Hematopoietic multipotent progenitor cell treated with erythropoietin and hydrocortisone succinate and interleukin-3 and kit ligand, for 15 days (in vitro differentiated cells): ENCODE measurements at regions not wholly inside any gene's neighbourhood (a gene's known extent, or its start where the extent isn't known, plus 50 kb on each side); places are given as distances from the start of the nearest gene placed in this dataset.
"Not testable (repeated sequence)": the region's sequence is repeated elsewhere in the genome, so short reads cannot be mapped to it uniquely, and the experiment has no call there.

Experiments
- DNase-seq: peaks from one replicate; pipeline ENCODE4 v3.0.0-alpha.2; 2015; ENCODE audit warnings: low spot score

DNA sequence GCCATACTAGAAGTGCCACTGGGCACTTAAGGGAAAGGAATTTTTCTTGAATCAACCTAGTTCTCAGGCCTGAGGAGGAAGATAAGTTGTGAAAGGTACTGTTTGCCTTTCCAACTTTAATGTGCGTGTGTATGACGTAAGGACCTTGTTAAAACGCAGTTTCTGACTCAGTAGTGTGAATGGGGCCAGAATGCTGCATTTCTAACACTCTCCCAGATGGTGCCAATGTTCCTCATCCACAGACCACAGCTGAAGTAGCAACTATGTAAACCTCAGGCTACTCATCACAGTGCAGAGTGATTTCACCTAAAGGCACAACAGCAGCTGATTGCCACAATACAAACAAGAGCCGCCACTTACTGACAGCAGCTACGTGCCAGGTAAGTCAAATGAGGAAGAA is 103.6 kb downstream of the OTOL1 start:
- no peak for DNase-seq

- DNase-seq = no peak
These were observed 105.9 kb downstream of the OTOL1 start for GRCh38 chr3:161602475-161602874.

GRCh38 chr3:161602918-161603317 is 106.3 kb downstream of the OTOL1 start:
- no peak for DNase-seq

- no peak for DNase-seq
These were observed 110.4 kb downstream of the OTOL1 start for GRCh38 chr3:161607056-161607455.

DNA sequence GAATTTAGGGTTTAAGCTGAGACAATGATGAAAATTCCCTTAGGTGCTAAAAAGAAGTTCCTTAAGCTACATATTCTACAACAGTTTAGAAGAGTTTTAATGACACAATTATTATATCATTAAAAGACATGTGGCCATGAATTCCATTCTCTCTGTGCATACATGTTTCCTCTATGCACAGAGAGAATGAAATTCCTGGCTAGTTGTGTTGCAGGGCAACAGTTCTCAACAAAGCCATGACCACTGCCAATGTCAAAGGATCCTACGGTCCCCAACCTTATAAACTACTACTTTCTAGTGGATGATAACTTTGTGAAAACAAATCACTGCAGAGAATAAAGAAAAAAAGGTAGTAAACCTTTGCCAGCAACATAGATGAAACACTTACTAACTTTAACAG is 122.7 kb downstream of the OTOL1 start:
- no peak for DNase-seq

DNA sequence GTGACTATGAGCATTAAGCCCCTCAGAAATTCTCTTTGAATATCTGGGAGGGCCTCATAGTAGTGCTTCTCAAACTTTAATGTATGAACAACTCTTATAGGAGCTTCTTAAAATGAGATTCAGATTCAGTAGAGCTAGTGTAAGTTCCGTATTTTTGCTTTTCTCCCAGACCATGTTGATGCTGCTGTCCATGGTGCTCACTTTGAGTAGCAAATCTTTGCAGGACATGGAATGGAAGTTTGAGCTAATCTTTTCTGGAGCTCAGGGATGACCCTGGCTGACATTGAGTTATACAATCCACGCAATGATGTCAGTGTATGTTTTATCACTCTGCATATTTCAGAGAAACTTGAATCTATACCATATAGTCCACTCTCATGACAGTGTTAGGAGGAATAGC is 134.2 kb downstream of the OTOL1 start:
- no peak for DNase-seq

GRCh38 chr3:161631536-161631935 is 134.9 kb downstream of the OTOL1 start:
- no peak for DNase-seq

- no peak for DNase-seq
These were observed 141.0 kb downstream of the OTOL1 start for GRCh38 chr3:161637559-161637958.

GRCh38 chr3:161639095-161639494 is 142.5 kb downstream of the OTOL1 start:
- DNase-seq = not testable (repeated sequence)

DNA sequence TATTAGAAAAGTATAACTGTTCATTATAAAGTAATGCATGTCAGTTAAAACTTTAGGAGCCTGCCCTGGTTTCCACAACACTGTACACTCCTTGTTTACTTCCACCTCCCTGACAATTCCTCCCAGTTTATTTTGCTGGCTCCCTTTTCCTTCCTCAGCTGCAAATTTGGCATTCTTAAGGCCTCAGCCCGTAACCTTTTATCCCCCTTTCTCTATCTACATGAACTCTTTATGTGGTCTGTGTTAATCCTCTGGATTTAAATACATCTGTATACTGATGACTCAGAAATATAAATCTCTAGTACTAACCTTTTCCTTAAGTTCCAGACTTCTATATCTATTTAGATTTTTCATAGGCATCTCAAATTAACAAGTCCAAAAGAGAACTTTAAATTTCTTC is 143.6 kb downstream of the OTOL1 start:
- DNase-seq = no peak

GRCh38 chr3:161641287-161641686 is 144.7 kb downstream of the OTOL1 start:
- DNase-seq = no peak

- DNase-seq = no peak
These were observed 148.5 kb downstream of the OTOL1 start for GRCh38 chr3:161644891-161645635.

DNA sequence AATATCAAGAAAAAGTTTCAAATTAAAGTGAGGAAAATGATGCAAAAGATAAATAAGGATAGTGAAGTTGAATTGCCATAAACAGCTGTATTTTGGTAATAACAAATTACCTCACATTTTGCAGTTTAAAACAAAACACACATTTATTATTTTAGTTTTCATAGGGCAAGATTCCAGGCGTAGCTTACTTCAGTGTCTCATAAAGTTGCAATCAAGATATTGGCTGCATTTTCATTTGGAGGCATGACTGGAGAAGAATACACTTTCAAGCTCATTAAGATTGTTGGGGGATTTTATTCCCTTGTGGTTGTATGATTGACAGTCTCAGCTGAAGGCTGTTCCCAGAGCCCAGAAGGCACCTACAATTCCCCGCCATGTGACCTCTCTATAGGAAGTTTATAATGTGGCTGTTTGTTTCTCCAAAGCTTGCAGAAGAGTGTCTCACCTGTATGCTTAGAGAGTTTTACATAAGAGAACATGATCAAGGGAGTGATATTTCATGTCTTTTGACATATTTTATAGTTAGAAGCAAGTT is 151.4 kb downstream of the OTOL1 start:
- no peak for DNase-seq

- no peak for DNase-seq
These were observed 153.4 kb downstream of the OTOL1 start for GRCh38 chr3:161649900-161650484.

DNA sequence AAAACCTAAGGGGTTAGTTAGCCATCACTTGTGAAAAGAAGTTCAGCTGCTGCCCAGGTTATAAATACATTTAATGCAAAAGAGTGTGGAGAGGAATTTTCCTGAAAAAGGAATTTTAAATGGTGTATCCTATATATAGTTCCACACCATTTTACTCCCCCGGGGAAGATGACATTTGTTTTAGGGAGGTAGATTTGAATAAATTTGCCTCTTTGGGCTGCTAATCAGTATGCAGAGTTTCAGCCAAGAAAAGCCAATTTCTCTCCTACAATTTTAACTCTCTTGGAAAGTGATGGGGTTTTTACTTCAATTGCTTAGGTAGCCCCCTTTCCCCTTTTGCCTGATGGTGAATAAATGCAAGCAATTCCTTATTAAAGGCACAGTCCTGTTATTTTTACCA is 161.2 kb downstream of the OTOL1 start:
- no peak for DNase-seq

DNA sequence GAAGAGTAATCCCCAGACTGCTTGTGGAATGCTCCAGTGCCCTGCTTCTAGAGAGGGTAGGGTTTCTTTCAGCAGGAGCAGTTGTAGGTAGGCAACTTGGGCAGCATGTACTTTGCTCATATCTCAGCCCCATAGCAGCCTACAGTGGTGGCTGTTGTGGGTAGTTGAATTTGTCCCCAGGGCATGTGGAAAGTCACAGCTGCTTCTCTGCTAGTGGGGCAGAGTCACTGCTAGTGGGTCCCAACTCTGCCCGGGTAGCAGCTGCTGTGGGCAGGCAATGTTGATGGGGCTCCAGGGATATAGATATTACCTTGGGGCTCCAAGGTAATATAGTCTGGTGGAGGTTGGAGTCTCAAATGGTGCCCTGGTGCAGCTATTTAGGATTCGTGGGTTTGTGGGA is 174.5 kb downstream of the OTOL1 start:
- DNase-seq = no peak

GRCh38 chr3:161672478-161672877 is 175.9 kb downstream of the OTOL1 start:
- DNase-seq = no peak

DNA sequence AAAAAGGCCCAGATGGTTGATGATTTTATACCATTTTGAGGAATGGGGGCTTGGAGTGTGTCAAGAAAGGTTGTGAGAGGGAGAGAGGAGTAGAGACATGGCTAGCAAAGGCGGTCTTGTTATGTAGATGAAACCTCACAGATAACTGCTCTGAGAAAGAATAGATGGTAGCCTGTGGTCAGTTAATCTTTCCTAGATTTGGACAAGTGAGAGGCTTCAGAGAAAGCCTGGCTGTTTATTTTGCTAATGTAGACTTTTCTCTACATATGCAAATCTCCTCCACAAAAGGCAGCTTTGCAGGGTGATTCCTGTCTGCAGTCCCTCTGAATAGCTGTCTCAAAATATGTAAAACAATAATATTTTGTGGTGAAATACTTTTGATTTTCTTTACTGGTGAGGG is 177.3 kb downstream of the OTOL1 start:
- DNase-seq = no peak

DNA sequence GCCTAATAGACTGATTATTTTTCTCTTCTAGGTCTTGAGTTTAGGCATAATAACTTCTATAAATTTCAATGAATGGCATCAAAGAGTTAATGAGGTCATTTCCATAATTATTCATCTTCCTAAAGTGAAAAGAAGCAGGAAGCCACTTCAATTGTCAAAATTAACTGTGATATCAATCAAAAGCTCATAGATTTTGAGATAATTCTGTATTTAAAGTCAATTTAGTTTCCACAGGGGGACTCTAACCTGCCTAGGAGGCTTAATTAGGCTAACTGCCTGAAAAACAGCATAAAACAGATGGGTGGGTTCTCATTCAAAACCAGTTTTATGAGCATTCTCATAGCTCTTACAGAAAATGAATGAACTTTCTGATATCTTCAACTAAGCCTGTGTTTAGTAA is 177.8 kb downstream of the OTOL1 start:
- DNase-seq = no peak

GRCh38 chr3:161681831-161682230 is 185.2 kb downstream of the OTOL1 start:
- DNase-seq = not testable (repeated sequence)

- DNase-seq = no peak
These were observed 186.1 kb downstream of the OTOL1 start for GRCh38 chr3:161682715-161683114.

DNA sequence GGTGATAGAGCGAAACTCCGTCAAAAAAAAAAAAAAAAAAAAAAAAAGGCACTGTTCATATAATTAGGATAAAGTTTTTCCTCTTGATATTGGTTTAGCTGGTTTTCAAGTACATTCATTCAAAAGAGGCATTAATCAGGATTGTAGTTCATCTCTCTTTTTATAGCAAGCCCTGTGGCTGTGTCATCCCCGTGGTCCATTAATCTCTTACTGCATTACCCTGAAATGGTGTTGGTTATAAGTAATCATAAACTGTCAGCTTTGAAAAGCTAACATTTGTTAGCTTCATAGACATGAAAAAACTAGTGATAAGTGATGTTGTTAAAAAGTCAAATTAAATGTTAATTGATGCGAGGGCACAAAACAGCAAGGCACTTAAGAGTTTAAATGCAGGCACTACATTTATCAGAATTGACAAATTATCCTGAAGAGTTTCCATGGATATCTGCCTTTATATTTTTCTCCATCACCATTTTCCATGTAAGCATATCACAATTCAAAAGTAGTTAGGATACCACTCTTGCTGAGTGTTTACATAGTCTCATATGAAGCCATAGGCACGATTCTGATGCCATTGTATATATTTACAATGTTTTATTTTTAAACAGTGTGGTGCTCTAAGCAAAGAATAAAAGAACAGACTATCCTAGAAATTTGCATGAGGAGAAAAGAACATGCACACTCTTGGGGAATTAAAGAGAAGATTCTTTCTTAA is 193.1 kb downstream of the OTOL1 start:
- no peak for DNase-seq

DNA sequence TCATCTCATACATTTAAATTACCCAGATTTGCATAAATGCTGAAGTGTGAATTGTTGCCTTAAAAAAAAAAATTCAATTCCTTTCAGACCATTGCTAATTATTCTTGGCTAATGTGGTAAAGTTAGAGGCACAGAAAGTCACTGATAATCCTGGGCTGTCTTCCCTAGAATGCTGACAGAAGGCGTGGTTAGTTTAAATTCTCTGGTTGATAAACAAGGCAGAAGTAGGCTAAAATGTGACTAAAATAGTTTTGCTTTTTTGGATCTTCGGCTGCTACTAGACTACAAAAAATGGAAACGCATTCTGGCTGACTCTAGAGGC is 193.7 kb downstream of the OTOL1 start:
- no peak for DNase-seq
